ENCODE measurements at regions not wholly inside any gene's neighbourhood (a gene's known extent, or its start where the extent isn't known, plus 50 kb on each side); places are given as distances from the start of the nearest gene placed in this dataset.

GRCh38 chr22:44396727-44397722 lies 84.3 kb upstream of the SHISAL1 start:
- no peak for TF ChIP-seq CTCF (IDR thresholded peaks at IDR 0.05; ENCODE audit: unreplicated experiment)
- Mint-ChIP-seq H3K27ac (ENCODE audit: unreplicated experiment) (no peak overlapping the region), H3K36me3 (ENCODE audit: insufficient read depth, unreplicated experiment) (no peaks in the 10 kb centered on the region), H3K27me3 (ENCODE audit: unreplicated experiment) (peaks cover 97% of the 10 kb centered on the region), H3K9me3 (ENCODE audit: low read depth, unreplicated experiment) (no peaks in the 10 kb centered on the region), H3K4me3 (ENCODE audit: low read depth, unreplicated experiment) (no peak overlapping the region), H3K4me1 (ENCODE audit: low read depth, unreplicated experiment) (no peaks in the 10 kb centered on the region)
- CTCF ChIA-PET = no interaction called here
- no TSS peak for BruUV-seq (replicated peaks)
- intact Hi-C loops (cut with micrococcal nuclease; ENCODE audit: unreplicated experiment) = no loop called here
- DNase-seq = no peak

DNA sequence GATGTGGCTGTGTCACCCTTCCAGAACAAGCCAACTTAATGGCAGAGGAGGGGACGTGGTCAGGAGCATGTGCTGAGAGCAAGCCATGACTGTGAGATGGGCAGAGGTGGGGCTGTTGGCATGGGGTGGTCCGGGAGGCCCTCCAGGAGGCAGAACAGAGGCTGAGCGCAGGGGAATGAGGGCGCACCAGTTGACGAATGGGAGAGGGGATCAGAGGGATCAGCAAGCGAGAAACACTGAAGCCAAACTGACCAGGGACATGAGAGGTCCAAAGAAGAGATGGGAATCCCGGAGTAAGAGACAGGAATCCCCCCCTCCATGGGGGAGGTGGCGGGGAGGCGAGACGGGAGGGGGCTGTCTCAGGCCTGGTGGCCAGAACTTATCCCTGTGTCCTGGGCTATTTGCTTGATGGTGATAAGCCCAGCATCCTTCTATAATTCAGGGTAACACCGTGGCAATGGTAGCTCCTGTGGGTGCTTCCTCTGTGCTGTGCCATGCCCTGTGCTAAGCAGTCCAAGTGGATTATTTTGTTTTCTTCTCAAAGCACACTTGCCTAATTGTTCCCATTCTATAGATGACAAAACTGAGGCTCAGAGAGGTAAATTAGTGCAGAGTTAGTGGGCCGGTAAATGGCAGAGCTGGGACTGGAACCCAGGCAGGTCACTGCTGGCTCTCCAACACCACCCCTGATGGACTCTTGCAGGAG lies 83.4 kb upstream of the SHISAL1 start:
- no TSS peak for BruUV-seq (replicated peaks)
- peaks cover 97% of the 10 kb centered on the region for H3K27me3 Mint-ChIP-seq (ENCODE audit: unreplicated experiment)
- DNase-seq = no peak

DNA sequence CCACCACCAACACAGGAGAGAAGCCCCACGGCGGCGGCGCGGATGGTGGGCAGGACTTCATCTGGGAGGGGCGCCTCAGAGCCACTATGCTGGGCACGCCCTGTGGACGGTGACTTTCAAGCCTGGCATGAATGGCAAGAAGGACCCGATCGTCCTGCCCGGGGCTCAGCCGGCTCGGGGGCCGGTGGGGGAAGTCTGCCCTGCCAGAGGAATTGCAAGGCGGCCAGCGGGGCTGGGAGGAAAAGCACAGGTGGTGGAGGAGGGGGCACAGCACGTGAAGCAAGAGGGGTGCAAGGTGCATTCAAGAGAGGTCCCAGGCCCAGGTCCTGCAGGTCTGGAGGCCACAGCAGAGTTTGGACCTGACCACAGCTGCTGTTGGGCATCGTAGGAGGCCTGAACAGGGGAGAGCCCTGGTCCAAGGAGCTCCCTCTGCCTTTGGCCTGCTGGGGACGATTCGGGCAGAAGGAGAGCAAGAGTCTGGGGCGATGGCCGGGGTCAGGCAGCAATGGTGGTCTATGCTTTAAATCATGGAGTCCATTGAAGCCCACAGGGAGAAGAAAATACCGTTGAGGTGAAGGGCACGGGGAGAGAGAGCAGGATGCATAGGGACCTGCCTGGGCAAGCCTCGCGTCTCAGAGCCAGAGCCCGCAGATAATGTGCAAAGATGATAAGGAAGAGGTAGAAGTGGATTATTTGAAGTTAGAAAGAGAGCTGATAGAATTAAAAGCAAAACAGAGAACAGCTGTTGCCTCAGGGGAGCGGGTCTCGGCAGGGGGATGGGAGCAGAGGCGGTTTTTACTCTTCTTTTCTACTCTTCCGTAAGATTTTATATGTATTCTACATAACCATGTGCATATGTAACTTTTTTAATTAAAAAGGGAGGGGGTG lies 82.6 kb upstream of the SHISAL1 start:
- CTCF ChIA-PET = interaction anchor here (0.7 kb wide), 1 partner anchor 105 kb away, joined by 3 read pairs; no protein-coding TSS in a partner anchor
- H3K27ac Mint-ChIP-seq (ENCODE audit: unreplicated experiment) = no peak overlapping the region
- H3K9me3 Mint-ChIP-seq (ENCODE audit: low read depth, unreplicated experiment) = no peaks in the 10 kb centered on the region
- intact Hi-C loops (cut with micrococcal nuclease; ENCODE audit: unreplicated experiment) = no loop called here
- TF ChIP-seq CTCF (IDR thresholded peaks at IDR 0.05; ENCODE audit: unreplicated experiment) = no peak
- H3K4me1 Mint-ChIP-seq (ENCODE audit: low read depth, unreplicated experiment) = no peaks in the 10 kb centered on the region
- no peaks in the 10 kb centered on the region for H3K36me3 Mint-ChIP-seq (ENCODE audit: insufficient read depth, unreplicated experiment)
- peaks cover 97% of the 10 kb centered on the region for H3K27me3 Mint-ChIP-seq (ENCODE audit: unreplicated experiment)
- BruUV-seq (replicated peaks) = no TSS peak
- H3K4me3 Mint-ChIP-seq (ENCODE audit: low read depth, unreplicated experiment) = no peak overlapping the region
- no peak for DNase-seq

More for the DNA sequence above, 83.4 kb upstream of the SHISAL1 start:
- intact Hi-C loops (cut with micrococcal nuclease; ENCODE audit: unreplicated experiment) = no loop called here
- Mint-ChIP-seq H3K9me3 (ENCODE audit: low read depth, unreplicated experiment) (no peaks in the 10 kb centered on the region), H3K27ac (ENCODE audit: unreplicated experiment) (no peak overlapping the region), H3K4me1 (ENCODE audit: low read depth, unreplicated experiment) (no peaks in the 10 kb centered on the region), H3K4me3 (ENCODE audit: low read depth, unreplicated experiment) (no peak overlapping the region), H3K36me3 (ENCODE audit: insufficient read depth, unreplicated experiment) (no peaks in the 10 kb centered on the region)
- CTCF ChIA-PET = no interaction called here
- no peak for TF ChIP-seq CTCF (IDR thresholded peaks at IDR 0.05; ENCODE audit: unreplicated experiment)

Data from Calu3 (cell line).